Brain microvascular endothelial cell (primary cell): ENCODE measurements at regions not wholly inside any gene's neighbourhood (a gene's known extent, or its start where the extent isn't known, plus 50 kb on each side); places are given as distances from the start of the nearest gene placed in this dataset.
"Not testable (repeated sequence)": the region's sequence is repeated elsewhere in the genome, so short reads cannot be mapped to it uniquely, and the experiment has no call there.

Experiments used
- DNase-seq: peaks from one replicate; pipeline ENCODE4 v3.0.0-alpha.2; 2020
- H3K27ac ChIP-seq: fragments of 250-450 bp; sonication (Bioruptor Pico); 2 replicates; pipeline ENCODE4 v1.5.1; 2020; ENCODE audit warnings: mild to moderate bottlenecking, moderate library complexity
- H3K27me3 ChIP-seq: fragments of 250-450 bp; sonication (Bioruptor Pico); replicated peaks from 2 replicates; pipeline ENCODE4 v1.5.1; 2020; ENCODE audit warnings: mild to moderate bottlenecking
- H3K36me3 ChIP-seq: fragments of 250-450 bp; sonication (Bioruptor Pico); replicated peaks from 2 replicates; pipeline ENCODE4 v1.5.1; 2020; ENCODE audit warnings: mild to moderate bottlenecking
- H3K4me3 ChIP-seq: 2 replicates; pipeline ENCODE4 v1.5.1; 2011; ENCODE audit warnings: low read depth, mild to moderate bottlenecking, control low read depth, low read length, moderate library complexity
- CTCF ChIP-seq: IDR thresholded peaks from 2 replicates; pipeline ENCODE4 v1.5.1; 2011; ENCODE audit warnings: low read depth, mild to moderate bottlenecking, moderate library complexity, low read length, control low read depth, inconsistent platforms; ENCODE audit errors: missing control alignments
- in situ Hi-C: cut with HindIII; loops from 2 replicates; pipeline ENCODE4 v1.10.0; 2017; ENCODE audit warnings: low sequenced_read_pairs, low pct_ligation_motif_present

GRCh38 chr5:91938441-91938840 is 555.3 kb upstream of the ARRDC3 start:
- in situ Hi-C loops: no loop called here

GRCh38 chr5:91937121-91937520 is 554.0 kb upstream of the ARRDC3 start:
- in situ Hi-C loops: no loop called here

More at GRCh38 chr5:91938441-91938840, 555.3 kb upstream of the ARRDC3 start:
- no peak for TF ChIP-seq CTCF
- H3K27ac ChIP-seq: no peak overlapping the region
- peak; percentile 43 for DNase-seq
- no peaks in the 10 kb centered on the region for H3K27me3 ChIP-seq
- no peak overlapping the region for H3K4me3 ChIP-seq
- no peaks in the 10 kb centered on the region for H3K36me3 ChIP-seq

GRCh38 chr5:91929522-91929817 is 546.4 kb upstream of the ARRDC3 start:
- Histone ChIP-seq H3K36me3 (no peaks in the 10 kb centered on the region), H3K4me3 (no peak overlapping the region), H3K27me3 (no peaks in the 10 kb centered on the region), H3K27ac (no peak overlapping the region)
- in situ Hi-C loops: no loop called here
- DNase-seq: no peak
- TF ChIP-seq CTCF: no peak

More at GRCh38 chr5:91937121-91937520, 554.0 kb upstream of the ARRDC3 start:
- no peak overlapping the region for H3K4me3 ChIP-seq
- TF ChIP-seq CTCF: no peak
- no peaks in the 10 kb centered on the region for H3K27me3 ChIP-seq
- DNase-seq: no peak
- H3K27ac ChIP-seq: no peak overlapping the region
- no peaks in the 10 kb centered on the region for H3K36me3 ChIP-seq

- no peaks in the 10 kb centered on the region for H3K36me3 ChIP-seq
- no peak overlapping the region for H3K27ac ChIP-seq
- in situ Hi-C loops: no loop called here
- no peak for DNase-seq
- no peaks in the 10 kb centered on the region for H3K27me3 ChIP-seq
- TF ChIP-seq CTCF: no peak
- no peak overlapping the region for H3K4me3 ChIP-seq
These were observed 545.8 kb upstream of the ARRDC3 start for GRCh38 chr5:91928754-91929521.

- TF ChIP-seq CTCF: no peak
- H3K27me3 ChIP-seq: no peaks in the 10 kb centered on the region
- H3K4me3 ChIP-seq: no peak overlapping the region
- H3K27ac ChIP-seq: no peak overlapping the region
- DNase-seq: no peak
- in situ Hi-C loops: no loop called here
- no peaks in the 10 kb centered on the region for H3K36me3 ChIP-seq
These were observed 544.3 kb upstream of the ARRDC3 start for GRCh38 chr5:91927439-91927838.

DNA sequence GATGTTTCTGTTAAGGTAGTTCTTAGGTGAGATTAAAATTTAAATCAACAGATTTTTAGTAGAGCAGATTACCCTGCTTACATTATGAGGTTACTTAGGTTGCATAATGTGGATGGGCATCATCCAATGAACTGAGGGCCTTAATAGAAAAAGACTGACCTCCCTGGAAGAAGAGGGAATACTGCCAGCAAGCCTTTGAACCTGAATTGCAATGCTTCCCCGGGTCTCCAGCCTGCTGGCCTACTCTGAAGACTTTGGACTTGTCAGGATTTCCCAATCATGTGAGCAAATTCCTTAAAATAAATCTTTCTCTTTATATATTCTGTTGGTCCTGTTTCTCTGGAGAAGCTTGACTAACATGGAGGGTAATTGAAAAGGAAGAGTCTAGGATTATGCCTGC is 542.1 kb upstream of the ARRDC3 start:
- no peak for TF ChIP-seq CTCF
- Histone ChIP-seq H3K36me3 (no peaks in the 10 kb centered on the region), H3K27ac (no peak overlapping the region), H3K27me3 (no peaks in the 10 kb centered on the region), H3K4me3 (no peak overlapping the region)
- in situ Hi-C loops: no loop called here
- DNase-seq: no peak

DNA sequence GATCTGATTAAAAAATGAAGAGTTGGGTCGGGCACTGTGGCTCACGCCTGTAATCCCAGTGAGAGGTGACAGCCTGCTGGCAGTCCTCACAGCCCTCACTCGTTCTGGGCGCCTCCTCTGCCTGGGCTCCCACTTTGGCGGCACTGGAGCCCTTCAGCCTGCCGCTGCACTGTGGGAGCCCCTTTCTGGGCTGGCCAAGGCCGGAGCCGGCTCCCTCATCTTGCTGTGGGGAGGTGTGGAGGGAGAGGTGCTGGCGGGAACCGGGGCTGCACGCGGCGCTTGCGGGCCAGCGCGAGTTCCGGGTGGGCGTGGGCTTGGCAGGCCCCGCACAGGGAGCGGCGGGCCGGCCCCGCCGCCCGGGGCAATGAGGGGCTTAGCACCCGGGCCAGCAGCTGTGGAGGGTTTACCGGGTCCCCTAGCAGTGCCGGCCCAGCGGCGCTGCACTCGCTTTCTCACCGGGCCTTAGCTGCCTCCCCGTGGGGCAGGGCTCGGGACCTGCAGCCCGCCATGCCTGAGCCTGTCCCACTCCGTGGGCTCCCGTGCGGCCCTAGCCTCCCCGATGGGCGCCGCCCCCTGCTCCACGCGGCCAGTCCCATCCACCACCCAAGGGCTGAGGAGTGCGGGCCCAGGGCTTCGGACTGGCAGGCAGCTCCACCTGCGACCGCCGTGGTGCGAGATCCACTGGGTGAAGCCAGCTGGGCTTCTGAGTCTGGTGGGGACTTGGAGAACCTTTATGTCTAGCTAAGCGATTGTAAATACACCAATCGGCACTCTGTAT is 534.1 kb upstream of the ARRDC3 start:
- H3K4me3 ChIP-seq, H3K27ac ChIP-seq, in situ Hi-C loops, H3K36me3 ChIP-seq, H3K27me3 ChIP-seq, DNase-seq: not testable (repeated sequence)
